ENCODE measurements at regions not wholly inside any gene's neighbourhood (a gene's known extent, or its start where the extent isn't known, plus 50 kb on each side); places are given as distances from the start of the nearest gene placed in this dataset.
"Not testable (repeated sequence)": the region's sequence is repeated elsewhere in the genome, so short reads cannot be mapped to it uniquely, and the experiment has no call there.

DNA sequence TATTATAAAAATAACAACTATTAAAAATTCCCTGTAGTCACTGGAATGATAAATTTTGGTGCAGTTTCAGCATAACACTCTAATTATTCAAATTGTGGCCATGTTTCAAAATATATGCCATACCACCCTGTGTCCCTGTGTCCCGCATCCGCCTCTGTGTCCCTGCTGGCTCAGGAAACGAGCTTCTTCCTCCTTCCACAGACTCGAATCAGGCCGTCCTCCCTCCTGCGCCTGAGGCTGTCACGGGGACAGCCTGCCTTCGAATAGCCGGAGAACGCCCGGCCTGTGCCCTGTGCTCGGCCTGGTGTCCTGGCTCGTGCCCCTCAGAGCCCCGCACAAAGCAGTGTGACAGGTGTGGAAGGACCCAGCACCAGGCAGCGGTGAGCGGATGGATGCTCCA, 55.1 kb upstream of the GPR39 start:
- H3K9me3 ChIP-seq (ENCODE audit: control insufficient read depth, insufficient read depth, low read depth, low read length); ATAC-seq; intact Hi-C loops (cut with micrococcal nuclease; ENCODE audit: unreplicated experiment); POLR2A ChIA-PET; H3K4me1 ChIP-seq (ENCODE audit: control insufficient read depth, insufficient read depth, low read length); CTCF ChIA-PET; H3K4me3 ChIP-seq (ENCODE audit: low read depth in 2 of 2, low read length in 2 of 2); in situ Hi-C loops (cut with HindIII; ENCODE audit: low pct_unique_long_range_greater_than_20kb, low sequenced_read_pairs); DNase-seq (ENCODE audit: low read depth, low spot score); H3K27me3 ChIP-seq (ENCODE audit: control insufficient read depth, insufficient read depth, low read length); H3K27ac ChIP-seq (ENCODE audit: low read length); H3K36me3 ChIP-seq (ENCODE audit: control insufficient read depth, insufficient read depth, low read length); BruUV-seq (replicated peaks): not testable (repeated sequence)

DNA sequence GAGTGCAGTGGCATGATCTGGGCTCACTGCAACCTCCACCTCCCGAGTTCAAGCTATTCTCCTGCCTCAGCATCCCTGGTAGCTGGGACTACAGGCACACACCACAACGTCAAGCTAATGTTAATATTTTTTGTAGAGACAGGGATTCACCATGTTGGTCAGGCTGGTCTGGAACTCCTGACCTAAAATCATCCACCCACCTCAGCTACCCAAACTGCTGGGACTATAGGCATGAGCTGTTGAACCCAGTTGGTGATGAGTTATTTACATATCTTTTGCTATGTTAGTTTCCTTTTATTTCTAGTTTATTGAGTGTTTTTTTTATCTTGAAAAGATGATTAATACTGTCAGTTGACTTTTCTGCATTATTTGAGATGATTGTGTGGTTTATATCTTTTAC, 53.3 kb upstream of the GPR39 start:
- in situ Hi-C loops (cut with HindIII; ENCODE audit: low pct_unique_long_range_greater_than_20kb, low sequenced_read_pairs); H3K27ac ChIP-seq (ENCODE audit: low read length); H3K4me3 ChIP-seq (ENCODE audit: low read depth in 2 of 2, low read length in 2 of 2); H3K9me3 ChIP-seq (ENCODE audit: control insufficient read depth, insufficient read depth, low read depth, low read length); POLR2A ChIA-PET; intact Hi-C loops (cut with micrococcal nuclease; ENCODE audit: unreplicated experiment); H3K36me3 ChIP-seq (ENCODE audit: control insufficient read depth, insufficient read depth, low read length); DNase-seq (ENCODE audit: low read depth, low spot score); BruUV-seq (replicated peaks); ATAC-seq; CTCF ChIA-PET; H3K4me1 ChIP-seq (ENCODE audit: control insufficient read depth, insufficient read depth, low read length); H3K27me3 ChIP-seq (ENCODE audit: control insufficient read depth, insufficient read depth, low read length): not testable (repeated sequence)

DNA sequence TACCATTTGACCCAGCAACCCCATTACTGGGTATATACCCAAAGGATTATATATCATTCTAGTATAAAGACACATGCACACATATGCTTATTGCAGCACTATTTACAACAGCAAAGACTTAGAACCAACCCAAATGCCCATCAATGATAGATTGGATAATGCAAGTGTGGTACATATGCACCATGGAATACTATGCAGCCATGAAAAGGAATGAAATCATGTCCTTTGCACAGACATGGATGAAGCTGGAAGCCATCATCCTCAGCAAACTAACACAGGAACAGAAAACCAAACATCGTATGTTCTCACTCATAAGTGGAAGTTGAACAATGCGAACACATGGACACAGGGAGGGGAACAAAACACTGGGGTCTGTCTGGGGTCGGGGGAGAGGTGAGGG, 50.6 kb upstream of the GPR39 start:
- CTCF ChIA-PET; POLR2A ChIA-PET; H3K4me1 ChIP-seq (ENCODE audit: control insufficient read depth, insufficient read depth, low read length); BruUV-seq (replicated peaks); intact Hi-C loops (cut with micrococcal nuclease; ENCODE audit: unreplicated experiment); DNase-seq (ENCODE audit: low read depth, low spot score); H3K4me3 ChIP-seq (ENCODE audit: low read depth in 2 of 2, low read length in 2 of 2); H3K36me3 ChIP-seq (ENCODE audit: control insufficient read depth, insufficient read depth, low read length); H3K27me3 ChIP-seq (ENCODE audit: control insufficient read depth, insufficient read depth, low read length); ATAC-seq; H3K27ac ChIP-seq (ENCODE audit: low read length); H3K9me3 ChIP-seq (ENCODE audit: control insufficient read depth, insufficient read depth, low read depth, low read length); in situ Hi-C loops (cut with HindIII; ENCODE audit: low pct_unique_long_range_greater_than_20kb, low sequenced_read_pairs): not testable (repeated sequence)

DNA sequence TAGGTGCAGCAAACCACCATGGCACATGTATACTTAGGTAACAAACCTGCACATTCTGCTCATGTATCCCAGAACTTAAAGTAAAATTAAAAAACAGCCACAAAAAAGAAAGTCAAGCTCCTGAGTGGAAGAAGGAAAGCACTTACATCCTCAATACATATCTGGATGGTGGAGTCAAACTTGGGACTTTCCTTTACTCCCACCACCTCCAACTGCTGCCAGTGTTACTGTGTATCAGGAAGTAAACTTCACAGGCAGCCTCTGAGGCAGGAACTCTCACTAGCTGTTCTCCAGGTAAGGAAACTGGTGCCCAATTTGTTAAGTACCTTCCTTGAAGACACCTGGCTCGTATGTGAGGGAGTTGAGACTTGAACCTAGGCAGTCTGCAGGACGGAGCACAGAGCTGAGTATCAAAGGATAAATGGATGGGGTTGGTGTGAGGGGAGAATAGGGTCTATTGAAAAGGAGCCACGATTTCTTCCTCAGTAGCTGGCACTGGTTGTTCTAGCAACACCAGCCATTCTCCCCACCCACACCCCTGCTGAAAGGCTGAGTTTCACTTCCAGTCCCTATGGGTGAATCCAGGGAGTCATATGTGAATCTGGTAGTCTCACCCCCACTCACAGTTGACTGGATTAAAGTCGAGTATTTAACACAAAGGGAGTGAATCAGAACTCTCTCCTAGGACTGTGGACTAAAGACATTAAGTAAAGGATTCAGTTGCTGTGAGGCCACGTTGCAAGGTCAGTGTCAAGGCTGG, 50.0 kb upstream of the GPR39 start:
- DNase-seq (ENCODE audit: low read depth, low spot score) (no peak), ATAC-seq (no peak)
- Histone ChIP-seq H3K9me3 (ENCODE audit: control insufficient read depth, insufficient read depth, low read depth, low read length) (no peaks in the 10 kb centered on the region), H3K36me3 (ENCODE audit: control insufficient read depth, insufficient read depth, low read length) (no peaks in the 10 kb centered on the region), H3K4me1 (ENCODE audit: control insufficient read depth, insufficient read depth, low read length) (no peaks in the 10 kb centered on the region), H3K4me3 (ENCODE audit: low read depth in 2 of 2, low read length in 2 of 2) (no peak overlapping the region), H3K27me3 (ENCODE audit: control insufficient read depth, insufficient read depth, low read length) (no peaks in the 10 kb centered on the region), H3K27ac (ENCODE audit: low read length) (no peak overlapping the region)
- no TSS peak for BruUV-seq (replicated peaks)
- in situ Hi-C loops (cut with HindIII; ENCODE audit: low pct_unique_long_range_greater_than_20kb, low sequenced_read_pairs) (no loop called here), intact Hi-C loops (cut with micrococcal nuclease; ENCODE audit: unreplicated experiment) (no loop called here)
- TF ChIP-seq, protein P1, sequence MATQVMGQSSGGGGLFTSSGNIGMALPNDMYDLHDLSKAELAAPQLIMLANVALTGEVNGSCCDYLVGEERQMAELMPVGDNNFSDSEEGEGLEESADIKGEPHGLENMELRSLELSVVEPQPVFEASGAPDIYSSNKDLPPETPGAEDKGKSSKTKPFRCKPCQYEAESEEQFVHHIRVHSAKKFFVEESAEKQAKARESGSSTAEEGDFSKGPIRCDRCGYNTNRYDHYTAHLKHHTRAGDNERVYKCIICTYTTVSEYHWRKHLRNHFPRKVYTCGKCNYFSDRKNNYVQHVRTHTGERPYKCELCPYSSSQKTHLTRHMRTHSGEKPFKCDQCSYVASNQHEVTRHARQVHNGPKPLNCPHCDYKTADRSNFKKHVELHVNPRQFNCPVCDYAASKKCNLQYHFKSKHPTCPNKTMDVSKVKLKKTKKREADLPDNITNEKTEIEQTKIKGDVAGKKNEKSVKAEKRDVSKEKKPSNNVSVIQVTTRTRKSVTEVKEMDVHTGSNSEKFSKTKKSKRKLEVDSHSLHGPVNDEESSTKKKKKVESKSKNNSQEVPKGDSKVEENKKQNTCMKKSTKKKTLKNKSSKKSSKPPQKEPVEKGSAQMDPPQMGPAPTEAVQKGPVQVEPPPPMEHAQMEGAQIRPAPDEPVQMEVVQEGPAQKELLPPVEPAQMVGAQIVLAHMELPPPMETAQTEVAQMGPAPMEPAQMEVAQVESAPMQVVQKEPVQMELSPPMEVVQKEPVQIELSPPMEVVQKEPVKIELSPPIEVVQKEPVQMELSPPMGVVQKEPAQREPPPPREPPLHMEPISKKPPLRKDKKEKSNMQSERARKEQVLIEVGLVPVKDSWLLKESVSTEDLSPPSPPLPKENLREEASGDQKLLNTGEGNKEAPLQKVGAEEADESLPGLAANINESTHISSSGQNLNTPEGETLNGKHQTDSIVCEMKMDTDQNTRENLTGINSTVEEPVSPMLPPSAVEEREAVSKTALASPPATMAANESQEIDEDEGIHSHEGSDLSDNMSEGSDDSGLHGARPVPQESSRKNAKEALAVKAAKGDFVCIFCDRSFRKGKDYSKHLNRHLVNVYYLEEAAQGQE (IDR thresholded peaks at IDR 0.05; ENCODE audit: insufficient read depth in 1 of 2, low read depth in 2 of 2, low read length in 1 of 2) = no peak
- no peak for TF ChIP-seq TCF7L2 (IDR thresholded peaks at IDR 0.05; ENCODE audit: low read depth, low read length)
- no peak for TF ChIP-seq SIN3A (IDR thresholded peaks at IDR 0.05; ENCODE audit: borderline replicate concordance, insufficient read depth, low read depth, low read length)
- TF ChIP-seq POLR2AphosphoS5 (IDR thresholded peaks at IDR 0.05; ENCODE audit: low read depth, low read length) = no peak
- TF ChIP-seq, protein P2, sequence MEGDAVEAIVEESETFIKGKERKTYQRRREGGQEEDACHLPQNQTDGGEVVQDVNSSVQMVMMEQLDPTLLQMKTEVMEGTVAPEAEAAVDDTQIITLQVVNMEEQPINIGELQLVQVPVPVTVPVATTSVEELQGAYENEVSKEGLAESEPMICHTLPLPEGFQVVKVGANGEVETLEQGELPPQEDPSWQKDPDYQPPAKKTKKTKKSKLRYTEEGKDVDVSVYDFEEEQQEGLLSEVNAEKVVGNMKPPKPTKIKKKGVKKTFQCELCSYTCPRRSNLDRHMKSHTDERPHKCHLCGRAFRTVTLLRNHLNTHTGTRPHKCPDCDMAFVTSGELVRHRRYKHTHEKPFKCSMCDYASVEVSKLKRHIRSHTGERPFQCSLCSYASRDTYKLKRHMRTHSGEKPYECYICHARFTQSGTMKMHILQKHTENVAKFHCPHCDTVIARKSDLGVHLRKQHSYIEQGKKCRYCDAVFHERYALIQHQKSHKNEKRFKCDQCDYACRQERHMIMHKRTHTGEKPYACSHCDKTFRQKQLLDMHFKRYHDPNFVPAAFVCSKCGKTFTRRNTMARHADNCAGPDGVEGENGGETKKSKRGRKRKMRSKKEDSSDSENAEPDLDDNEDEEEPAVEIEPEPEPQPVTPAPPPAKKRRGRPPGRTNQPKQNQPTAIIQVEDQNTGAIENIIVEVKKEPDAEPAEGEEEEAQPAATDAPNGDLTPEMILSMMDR (IDR thresholded peaks at IDR 0.05) = no peak
- ChIA-PET CTCF (no interaction called here), POLR2A (no interaction called here)

Data from Panc1 (cell line).